ENCODE measurements at regions not wholly inside any gene's neighbourhood (a gene's known extent, or its start where the extent isn't known, plus 50 kb on each side); places are given as distances from the start of the nearest gene placed in this dataset.

DNA sequence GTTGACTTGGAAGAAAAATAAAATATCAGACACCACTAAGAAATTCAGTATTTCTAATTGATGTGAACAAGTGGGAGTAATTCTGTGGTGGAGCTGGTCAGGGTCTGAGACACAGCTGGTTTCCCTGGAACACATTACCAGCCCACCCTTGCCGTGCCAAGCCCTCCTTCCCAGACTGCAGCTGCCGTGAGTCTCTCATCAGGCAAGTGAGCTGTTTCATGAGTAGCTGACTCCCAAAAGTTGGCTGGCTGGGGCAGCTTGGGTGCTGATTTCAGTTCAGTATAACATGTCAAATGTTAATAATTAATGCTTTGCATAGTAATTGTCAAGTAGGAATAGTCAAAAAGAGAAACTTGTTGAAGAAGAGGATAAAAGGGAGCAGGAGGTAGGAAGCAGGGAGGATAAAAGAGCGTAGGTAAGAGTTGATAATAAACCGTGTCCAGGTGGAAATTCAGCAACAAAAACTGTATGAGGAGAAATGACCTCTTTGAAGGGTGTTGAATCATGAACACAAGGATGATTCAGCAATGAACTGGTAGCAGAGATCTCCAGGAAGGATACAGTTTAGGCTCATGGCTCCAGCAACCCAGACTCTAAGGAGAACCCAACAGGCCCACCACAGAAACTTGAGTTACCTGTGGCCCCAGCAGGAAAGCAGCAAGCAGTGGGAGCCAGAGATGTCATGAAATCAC, 110.9 kb upstream of the SSTR4 start:
- H3K4me3 ChIP-seq, result no peak overlapping the region
- H3K9me3 ChIP-seq, result no peaks in the 10 kb centered on the region
- no peak for DNase-seq
- H3K36me3 ChIP-seq, result no peaks in the 10 kb centered on the region
- no peaks in the 10 kb centered on the region for H3K27me3 ChIP-seq

DNA sequence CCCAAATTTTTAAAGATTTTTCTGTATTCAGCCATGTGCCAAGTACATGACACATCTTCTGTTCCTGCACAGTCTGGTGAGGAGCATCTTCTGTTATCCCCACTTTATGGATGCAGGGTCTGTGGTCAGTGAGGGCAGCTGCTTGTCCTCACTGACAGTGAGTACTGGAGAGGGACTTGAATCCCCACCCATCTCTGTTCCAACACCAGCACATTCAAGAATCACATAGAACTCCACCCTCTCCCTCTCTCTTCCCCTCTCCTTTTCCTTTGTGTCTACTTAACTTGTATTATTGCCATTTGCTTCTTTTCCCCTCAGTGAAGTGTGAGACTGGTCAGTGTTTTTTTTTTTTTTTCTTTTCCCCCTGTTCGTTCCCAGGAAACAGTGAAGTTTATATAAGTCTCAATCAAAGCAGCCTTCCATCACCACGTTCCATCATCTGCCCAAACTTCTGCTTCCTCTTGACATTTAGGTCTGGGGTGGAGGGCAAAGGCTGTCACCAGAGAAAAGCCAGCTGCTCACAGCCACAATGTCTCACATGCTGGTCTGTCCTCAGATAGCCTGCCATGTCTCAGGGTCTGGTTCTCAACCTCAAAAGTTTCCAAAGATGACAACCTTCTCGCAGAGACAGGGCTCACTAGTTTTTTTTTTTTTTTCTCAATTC, 110.0 kb upstream of the SSTR4 start:
- no peak overlapping the region for H3K4me3 ChIP-seq
- DNase-seq, result no peak
- H3K27me3 ChIP-seq, result no peaks in the 10 kb centered on the region
- no peaks in the 10 kb centered on the region for H3K9me3 ChIP-seq
- H3K36me3 ChIP-seq, result no peaks in the 10 kb centered on the region

DNA sequence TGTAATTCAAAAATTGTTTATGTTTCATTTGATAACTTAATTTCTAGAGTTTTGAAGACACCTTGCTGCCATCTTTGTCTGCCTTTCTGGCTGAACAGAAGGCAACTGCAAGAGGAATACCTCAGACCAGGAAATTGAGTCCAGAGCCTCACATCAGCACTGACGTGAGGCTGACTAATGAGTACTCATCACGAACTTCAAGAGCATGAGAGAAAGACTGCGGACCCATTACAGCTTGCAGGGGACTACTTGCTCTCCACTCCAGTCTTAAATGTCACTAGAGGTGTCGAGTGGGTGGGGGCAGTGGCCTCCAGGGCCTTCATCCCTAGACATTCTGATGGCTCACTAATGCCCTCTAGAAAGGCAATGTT, 109.5 kb upstream of the SSTR4 start:
- no peak overlapping the region for H3K4me3 ChIP-seq
- no peaks in the 10 kb centered on the region for H3K9me3 ChIP-seq
- H3K36me3 ChIP-seq, result no peaks in the 10 kb centered on the region
- no peaks in the 10 kb centered on the region for H3K27me3 ChIP-seq
- no peak for DNase-seq

DNA sequence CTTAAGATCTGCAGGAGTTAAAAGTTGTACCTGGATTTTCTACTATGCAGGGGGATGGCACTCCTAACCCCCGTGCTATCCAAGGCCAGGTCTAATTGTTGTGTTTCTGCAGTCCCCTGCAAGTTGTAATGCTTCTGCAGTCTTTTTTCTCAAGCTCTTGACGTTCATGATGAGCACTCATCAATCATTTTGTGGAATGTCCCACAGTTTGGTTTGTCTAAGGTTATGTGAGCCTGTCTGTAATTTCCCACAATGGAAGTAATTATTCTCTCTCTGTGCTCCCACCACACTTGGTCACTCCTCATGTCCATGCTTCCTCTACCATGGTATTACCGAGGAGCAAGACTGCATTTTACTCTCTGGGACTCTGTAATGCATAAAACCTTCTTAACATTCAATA, 107.6 kb upstream of the SSTR4 start:
- Histone ChIP-seq H3K4me3 (no peak overlapping the region), H3K27me3 (no peaks in the 10 kb centered on the region)

DNA sequence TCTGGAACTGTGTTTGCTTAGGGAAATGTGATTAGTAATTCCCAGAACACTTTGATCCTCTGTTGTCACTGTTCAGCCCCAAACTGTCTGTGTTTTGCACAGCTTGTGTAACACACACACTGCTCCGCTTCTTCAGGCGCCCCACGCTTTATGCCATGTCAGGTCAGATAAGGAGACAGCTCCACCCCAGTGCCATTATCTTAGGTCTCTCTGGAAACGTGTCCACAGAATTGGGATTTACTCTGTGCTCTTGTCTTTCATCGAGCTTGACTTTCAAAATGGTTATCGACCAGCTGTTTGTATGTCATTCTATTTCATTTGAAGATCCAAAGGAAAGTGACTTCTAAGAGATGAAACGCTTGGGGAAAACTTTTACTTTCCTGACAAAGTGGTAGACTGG, 106.4 kb upstream of the SSTR4 start:
- no peak overlapping the region for H3K4me3 ChIP-seq
- H3K27me3 ChIP-seq, result no peaks in the 10 kb centered on the region
- no peak for DNase-seq
- no peaks in the 10 kb centered on the region for H3K9me3 ChIP-seq
- no peaks in the 10 kb centered on the region for H3K36me3 ChIP-seq

More for the DNA sequence above, 107.6 kb upstream of the SSTR4 start:
- Histone ChIP-seq H3K9me3 (no peaks in the 10 kb centered on the region), H3K36me3 (no peaks in the 10 kb centered on the region)
- no peak for DNase-seq

DNA sequence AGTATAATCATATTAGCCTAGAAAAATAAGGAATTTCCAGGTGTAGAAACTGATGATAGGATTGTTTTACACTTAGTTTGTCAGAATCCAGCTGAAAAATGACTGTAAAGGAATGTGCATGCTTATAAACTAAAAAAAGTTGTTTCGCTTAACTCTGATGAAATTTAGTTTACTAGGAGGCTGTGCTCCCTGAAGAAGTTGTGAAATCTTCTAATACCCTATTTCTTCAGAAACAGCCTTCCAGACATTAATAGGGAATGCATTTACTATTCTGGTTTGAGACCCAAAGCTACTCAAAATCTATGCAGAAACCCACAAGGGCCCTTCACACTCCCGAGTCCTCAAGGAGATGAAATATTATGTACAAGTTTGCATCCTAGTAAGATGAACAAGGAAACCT, 105.5 kb upstream of the SSTR4 start:
- Histone ChIP-seq H3K27me3 (no peaks in the 10 kb centered on the region), H3K4me3 (no peak overlapping the region), H3K9me3 (no peaks in the 10 kb centered on the region), H3K36me3 (no peaks in the 10 kb centered on the region)
- no peak for DNase-seq

DNA sequence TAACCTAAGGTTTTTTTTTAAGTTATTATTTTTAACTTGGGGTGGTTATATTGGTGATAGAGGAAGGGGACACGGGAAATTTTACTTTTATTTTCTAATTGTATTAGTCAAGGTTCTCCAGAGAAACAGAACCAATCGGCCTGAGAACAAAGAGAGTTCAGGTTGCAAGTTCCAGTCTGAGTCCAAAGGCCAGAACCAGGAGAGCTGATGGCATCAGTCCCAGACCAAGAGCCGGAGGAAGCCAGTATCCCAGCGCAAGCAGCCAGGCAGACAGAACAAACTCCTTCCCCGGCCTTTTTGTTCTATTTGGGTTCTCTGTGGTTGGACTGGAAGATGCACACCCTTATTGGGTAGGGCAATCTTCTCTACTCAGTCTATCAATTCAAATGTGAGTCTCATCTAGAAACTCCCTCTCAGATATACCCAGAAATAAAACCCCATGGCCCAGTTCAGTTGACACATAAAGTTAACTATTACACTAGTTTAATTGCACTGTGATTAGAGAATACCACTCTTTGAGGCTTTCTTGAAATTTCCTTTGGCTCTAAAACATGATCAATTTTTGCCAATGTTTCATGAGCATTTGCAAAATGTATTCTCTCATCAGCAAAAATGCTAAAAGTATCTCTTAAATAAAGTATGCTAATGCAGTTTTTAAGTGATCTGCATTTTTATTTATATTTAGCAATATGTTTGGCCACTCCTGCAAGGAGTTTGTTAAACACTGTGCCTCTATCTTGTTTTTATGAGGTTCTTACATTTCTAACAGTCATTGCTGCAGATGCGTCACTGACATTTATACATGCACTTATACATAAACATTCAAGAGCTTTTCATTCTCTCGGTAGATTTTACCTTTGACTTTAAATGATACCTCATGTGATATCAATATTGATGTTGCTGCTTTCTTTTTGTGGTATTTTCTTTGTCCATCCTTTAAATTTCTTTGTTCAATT, 103.2 kb upstream of the SSTR4 start:
- Histone ChIP-seq H3K27me3 (no peaks in the 10 kb centered on the region), H3K36me3 (no peaks in the 10 kb centered on the region), H3K4me3 (no peak overlapping the region), H3K9me3 (no peaks in the 10 kb centered on the region)
- no peak for DNase-seq

DNA sequence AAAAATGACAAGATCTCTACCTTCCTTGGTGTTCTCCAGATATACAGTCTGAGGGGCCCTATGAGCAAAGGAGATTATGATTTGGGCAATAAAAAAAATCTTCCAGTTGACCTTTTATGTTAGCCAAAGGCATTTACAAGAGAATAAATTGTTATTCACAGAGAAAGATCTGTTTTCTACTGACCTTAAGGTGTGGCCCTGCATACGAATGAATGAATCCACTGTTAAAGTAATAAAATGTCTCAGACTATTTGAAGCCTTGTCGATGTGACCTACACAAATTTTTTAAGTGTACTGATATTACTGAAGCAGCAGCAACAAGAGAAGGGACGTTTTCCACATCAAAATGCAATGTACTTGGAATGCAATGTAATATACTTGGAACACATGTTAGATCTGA, 95.9 kb upstream of the SSTR4 start:
- Histone ChIP-seq H3K27me3 (no peaks in the 10 kb centered on the region), H3K9me3 (no peaks in the 10 kb centered on the region), H3K36me3 (no peaks in the 10 kb centered on the region), H3K4me3 (no peak overlapping the region)
- DNase-seq, result no peak

DNA sequence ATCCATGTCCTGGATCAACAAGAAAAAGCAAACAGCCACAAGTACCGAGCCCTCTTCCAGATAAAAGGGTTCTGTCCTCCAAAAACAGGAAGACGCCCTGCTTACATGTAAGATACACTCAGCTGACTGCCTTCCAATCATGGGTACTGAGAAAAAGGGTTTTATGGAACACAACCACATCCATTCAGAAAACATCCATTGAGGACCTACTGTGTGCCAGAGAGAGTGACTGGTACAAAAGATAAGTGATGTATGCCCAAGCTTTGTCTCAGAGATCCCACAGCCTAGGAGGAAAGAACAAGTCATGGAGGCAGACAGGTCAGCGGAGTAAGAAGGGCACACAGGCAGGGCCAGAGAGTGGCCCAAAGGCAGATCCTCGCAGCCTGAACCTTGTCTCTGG, 94.8 kb upstream of the SSTR4 start:
- Histone ChIP-seq H3K4me3 (no peak overlapping the region), H3K27me3 (no peaks in the 10 kb centered on the region), H3K9me3 (no peaks in the 10 kb centered on the region), H3K36me3 (no peaks in the 10 kb centered on the region)
- no peak for DNase-seq

DNA sequence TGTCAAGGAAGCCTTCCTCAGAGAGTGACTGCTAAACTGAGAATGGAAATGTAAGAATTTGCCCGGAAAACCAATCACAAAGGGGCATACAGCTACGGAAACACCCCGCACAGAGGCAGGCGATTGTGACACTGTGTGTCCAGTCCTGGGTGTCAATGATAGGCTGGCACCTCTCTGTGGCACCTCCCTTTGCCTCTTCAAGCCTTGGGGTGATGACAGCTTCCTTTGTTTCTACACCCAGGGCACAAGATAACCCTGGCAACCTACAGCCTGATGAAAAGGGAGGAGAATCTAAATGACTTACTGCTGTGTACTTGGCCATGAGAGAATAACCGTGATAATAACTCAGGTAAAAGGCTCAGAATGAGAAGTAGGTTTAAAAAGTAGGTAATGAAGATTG, 93.6 kb upstream of the SSTR4 start:
- Histone ChIP-seq H3K27me3 (no peaks in the 10 kb centered on the region), H3K4me3 (no peak overlapping the region), H3K9me3 (no peaks in the 10 kb centered on the region), H3K36me3 (no peaks in the 10 kb centered on the region)
- DNase-seq, result no peak

DNA sequence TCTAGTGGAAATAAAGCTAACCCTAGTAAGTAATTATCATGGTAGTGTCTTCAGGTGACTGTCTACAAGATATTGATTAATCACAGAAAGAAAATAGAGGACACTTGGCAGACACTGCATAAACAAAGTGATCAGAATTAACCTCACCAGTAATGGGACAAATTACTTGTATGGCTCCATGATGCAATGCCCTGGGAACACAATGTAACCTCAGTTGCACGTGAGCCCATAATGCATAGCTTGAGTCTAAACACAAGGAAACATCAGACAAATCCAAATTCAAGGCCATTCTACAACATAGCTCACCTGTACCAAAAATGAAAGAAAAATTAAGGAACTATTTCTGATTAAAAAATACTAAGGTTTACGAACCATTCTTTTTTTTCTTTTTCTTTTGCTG, 92.4 kb upstream of the SSTR4 start:
- no peak overlapping the region for H3K4me3 ChIP-seq
- DNase-seq, result no peak
- no peaks in the 10 kb centered on the region for H3K27me3 ChIP-seq
- H3K36me3 ChIP-seq, result no peaks in the 10 kb centered on the region
- H3K9me3 ChIP-seq, result no peaks in the 10 kb centered on the region

DNA sequence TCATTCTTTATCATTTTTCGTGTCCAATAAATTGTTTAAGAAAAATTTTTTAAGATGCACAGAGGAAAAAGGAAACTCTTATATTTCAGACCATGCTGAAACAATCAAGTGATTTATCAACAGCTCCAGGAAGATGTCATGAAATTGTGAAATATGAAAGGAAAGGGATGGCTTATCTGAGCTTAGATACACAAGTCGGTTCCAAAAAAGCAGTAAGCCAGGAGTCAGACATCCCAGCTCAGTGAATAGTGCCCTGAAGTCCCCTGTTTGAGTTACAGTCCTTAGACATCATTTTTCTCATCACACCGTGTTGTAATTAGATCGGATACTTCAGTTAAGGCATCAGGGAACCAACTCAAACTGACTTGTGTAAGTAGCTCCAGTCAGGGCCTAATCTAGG, 91.0 kb upstream of the SSTR4 start:
- Histone ChIP-seq H3K27me3 (no peaks in the 10 kb centered on the region), H3K9me3 (no peaks in the 10 kb centered on the region), H3K36me3 (no peaks in the 10 kb centered on the region), H3K4me3 (no peak overlapping the region)
- DNase-seq, result no peak

DNA sequence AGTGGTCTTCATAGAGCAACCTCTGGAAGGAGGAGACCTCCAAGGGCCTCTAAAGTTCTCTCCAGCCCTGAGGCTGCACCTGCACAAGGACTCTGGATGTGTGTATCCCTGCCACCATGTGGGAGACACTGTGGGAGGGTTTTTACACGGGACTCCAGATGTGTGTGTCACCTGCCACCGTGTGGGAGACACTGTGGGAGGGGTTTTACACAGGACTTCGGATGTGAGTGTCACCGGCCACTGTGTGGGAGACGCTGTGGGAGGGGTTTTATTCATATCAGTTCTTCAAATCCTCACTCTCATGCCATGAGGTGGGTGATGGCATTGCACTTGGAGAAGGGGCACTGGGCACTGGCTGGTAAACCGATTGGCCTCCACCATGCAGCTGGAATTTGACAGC, 90.2 kb upstream of the SSTR4 start:
- Histone ChIP-seq H3K4me3 (no peak overlapping the region), H3K9me3 (no peaks in the 10 kb centered on the region), H3K36me3 (no peaks in the 10 kb centered on the region), H3K27me3 (no peaks in the 10 kb centered on the region)
- no peak for DNase-seq

DNA sequence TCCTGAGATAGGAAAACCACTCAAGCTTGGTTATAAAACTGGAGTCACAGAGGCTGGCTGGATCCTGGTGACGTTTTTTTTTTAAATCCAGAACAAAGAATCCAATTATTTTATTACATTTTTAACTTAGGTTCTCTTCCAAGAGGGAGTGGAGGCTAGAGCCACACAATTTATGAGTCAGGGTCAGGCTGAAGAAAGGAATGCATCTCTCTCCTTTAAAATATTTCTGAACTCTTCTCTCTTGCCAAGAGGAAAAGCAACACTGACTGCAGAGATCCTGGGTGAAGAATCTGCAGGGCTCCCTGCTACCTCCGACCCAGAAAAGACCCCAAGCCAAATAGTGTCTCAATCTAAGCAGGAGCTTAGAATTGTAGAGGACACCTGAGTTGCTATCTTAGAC, 88.5 kb upstream of the SSTR4 start:
- peak; percentile 13 for DNase-seq
- no peak overlapping the region for H3K4me3 ChIP-seq
- no peaks in the 10 kb centered on the region for H3K36me3 ChIP-seq
- H3K9me3 ChIP-seq, result no peaks in the 10 kb centered on the region
- no peaks in the 10 kb centered on the region for H3K27me3 ChIP-seq

DNA sequence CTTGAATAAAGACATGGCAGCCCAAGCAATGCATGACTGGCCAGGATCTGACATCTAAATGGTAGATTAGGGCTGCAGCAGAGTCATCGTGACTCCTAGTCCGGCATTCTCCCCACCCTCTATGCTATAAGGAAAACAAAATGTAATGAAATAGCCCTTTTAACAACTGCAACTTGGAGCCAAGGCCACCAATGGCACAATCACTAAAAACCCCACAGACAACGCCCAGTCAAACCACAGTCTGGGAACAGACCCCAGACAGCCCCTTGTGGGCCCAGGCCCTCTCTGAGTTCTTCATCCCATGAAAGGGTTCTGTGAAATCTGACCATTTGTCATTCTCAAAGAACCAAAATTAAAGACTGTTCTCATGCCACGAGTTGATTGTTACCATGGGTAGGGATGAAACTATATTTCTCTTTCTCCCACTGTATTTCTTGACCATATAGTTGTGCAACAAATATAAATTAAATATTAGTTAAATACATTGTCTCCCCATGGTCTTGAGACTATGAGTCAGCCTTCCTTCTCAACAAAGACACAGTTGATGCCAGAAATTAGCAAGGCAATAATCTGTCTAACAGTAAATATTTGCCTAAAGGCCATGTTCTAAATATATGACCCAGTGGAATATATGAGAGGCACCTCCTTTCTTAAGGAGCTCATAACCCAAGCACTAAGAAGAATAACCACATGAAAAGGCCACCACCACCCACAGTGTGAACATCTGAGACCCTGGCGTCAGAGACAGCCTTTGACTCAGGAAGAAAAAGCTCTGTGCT, 85.6 kb upstream of the SSTR4 start:
- DNase-seq, result peak; percentile 11
- Histone ChIP-seq H3K27me3 (no peaks in the 10 kb centered on the region), H3K9me3 (no peaks in the 10 kb centered on the region), H3K4me3 (no peak overlapping the region), H3K36me3 (no peaks in the 10 kb centered on the region)

DNA sequence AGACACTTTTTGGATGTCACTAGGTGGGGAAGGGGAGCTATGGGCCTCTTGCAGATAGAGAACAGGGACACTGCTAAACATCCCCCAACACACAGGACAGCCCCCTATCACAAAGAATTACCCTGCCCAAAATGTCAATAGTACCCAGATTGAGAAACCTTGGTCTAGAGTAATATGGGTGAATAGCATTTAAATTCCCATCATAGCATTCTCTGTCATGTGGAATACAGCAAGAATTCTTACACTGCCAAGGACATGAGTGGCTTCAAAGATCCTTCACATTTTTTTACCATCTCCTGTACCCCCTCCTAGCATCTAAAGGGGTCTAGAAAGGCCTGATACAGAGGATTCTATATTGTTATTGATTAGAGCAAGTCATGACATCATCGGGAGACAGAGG, 83.1 kb upstream of the SSTR4 start:
- Histone ChIP-seq H3K27me3 (no peaks in the 10 kb centered on the region), H3K4me3 (no peak overlapping the region), H3K9me3 (no peaks in the 10 kb centered on the region), H3K36me3 (no peaks in the 10 kb centered on the region)
- no peak for DNase-seq

DNA sequence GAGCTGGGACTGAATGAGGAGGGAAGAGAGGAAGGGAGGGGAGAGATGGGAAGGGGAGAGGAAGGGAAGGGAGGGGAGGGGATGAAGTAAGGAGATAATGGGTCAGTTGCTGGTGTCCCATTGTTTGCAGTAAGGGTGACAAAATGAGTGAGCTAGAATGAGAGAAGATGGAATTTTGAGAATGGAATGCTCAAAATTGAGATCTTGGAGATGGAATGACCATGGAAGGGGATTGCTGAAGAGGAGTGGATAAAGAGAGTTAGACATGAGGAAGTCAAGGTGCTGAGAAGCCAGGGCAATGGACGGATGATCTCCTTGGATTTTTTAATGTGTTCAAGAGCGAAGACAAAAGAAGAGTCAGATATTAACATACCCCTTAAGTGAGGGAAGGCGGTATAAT, 80.5 kb upstream of the SSTR4 start:
- H3K36me3 ChIP-seq, result no peaks in the 10 kb centered on the region
- no peak overlapping the region for H3K4me3 ChIP-seq
- H3K9me3 ChIP-seq, result no peaks in the 10 kb centered on the region
- H3K27me3 ChIP-seq, result no peaks in the 10 kb centered on the region
- DNase-seq, result no peak
